Amygdala (tissue), 56 donors: ENCODE measurements at regions not wholly inside any gene's neighbourhood (a gene's known extent, or its start where the extent isn't known, plus 50 kb on each side); places are given as distances from the start of the nearest gene placed in this dataset.

ENCODE experiments used
- DNase-seq, 56 donors: peaks; one replicate each; lab custom pipeline; 2025; lab: John Stamatoyannopoulos, UW

GRCh38 chr13:67776151-67776550, 546.0 kb upstream of the PCDH9 start:
- DNase-seq, result no peak

DNA sequence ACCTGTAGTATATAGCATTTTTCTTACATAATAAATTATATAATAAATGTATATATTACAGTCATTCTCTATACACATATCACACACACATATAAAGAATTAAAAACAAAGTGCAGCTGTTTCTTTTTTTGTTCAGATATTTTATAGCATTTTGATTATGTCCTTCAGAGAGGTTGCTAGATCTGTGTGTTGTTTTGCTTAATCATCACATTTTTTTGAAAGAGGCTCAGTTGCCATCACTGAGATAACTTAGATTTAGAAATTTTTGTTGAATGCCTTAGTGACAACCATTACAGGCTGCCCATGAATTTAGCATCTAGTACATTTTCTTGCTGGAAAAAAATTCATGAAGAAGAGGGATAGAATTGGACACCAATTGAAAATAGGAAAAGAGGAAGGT, 545.2 kb upstream of the PCDH9 start:
- no peak for DNase-seq

GRCh38 chr13:67772807-67773453, 542.8 kb upstream of the PCDH9 start:
- no peak for DNase-seq

DNA sequence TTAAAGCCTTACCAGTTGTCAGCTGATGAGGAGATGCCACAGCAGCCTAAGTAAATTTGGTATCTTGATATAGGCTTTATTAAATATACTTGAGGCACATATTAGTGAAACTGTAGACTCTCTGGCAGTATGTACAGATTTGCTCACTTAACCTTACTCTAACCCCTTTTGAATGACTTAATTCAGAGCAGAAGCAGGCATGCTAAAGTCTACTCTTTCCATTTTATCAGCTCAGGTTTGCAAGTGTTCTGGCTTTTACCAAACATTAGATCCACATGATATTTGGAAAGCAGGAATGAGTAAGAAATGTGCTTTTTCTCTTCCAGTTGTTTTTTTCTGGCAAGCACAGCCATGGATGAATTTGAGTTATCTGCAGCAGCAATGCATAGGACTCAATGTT, 541.0 kb upstream of the PCDH9 start:
- no peak for DNase-seq

- DNase-seq, result no peak
These were observed 539.8 kb upstream of the PCDH9 start for GRCh38 chr13:67769987-67770341.

DNA sequence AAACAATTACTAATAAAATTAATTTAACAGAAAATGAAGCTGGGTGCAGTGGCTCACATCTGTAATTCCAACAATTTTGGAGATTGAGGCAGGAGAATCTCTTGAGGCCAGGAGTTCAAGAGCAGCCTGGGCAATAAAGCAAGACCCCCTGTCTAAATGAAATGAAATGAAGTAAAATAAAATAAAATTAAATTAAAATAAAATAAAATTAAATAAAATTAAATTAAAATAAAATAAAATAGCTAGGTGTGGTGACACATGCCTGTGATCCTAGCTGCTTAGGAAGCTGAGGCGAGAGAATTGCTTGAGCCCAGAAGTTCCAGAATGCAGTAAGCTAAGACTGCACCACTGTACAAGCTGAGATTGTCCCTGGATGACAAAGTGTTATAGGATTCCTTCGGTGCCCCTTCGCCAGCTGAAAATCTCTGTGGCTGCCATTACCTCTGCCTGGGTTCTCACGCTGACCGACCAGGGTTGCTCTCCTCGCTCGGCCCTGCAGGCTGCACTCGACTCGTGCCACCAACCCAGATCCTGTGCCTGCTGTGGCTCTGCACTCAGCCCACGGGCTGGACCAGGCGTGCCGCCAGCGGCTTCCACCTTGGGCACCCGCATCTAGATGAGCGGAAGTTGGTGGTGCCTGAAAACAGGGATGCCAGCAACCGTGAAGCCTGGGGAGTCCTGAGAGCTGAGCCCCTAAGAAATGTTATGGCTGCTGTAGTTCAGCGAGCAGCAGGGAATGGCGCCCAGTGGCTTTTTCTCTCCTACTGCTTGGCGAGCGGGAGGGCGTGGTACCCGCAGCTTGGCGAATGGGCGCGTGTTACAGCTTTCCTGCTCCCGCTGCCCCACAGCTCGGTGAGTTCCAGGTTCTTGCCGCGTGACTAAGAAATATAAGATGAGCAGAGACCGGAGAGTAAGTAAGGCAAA, 539.2 kb upstream of the PCDH9 start:
- DNase-seq, result no peak

GRCh38 chr13:67763984-67764383, 533.8 kb upstream of the PCDH9 start:
- DNase-seq, result no peak

DNA sequence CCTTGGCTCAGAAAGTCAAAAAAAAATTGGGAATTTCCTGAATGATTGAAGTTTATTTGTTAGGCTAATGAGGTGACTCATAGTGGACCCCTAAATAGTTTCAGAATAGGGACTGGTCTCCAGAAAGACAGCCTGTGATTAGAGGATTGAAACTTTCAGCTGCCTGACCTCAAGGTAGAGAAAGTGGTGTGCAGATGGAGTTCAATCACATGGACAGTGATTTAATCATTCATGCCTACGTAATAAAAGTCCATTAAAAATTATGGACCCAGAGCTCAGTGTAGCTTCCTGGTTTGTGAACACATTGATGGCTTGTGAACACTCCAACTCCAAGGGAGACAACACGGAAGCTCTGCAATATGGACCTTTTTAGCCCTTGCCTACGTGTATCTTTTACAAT, 533.2 kb upstream of the PCDH9 start:
- no peak for DNase-seq

DNA sequence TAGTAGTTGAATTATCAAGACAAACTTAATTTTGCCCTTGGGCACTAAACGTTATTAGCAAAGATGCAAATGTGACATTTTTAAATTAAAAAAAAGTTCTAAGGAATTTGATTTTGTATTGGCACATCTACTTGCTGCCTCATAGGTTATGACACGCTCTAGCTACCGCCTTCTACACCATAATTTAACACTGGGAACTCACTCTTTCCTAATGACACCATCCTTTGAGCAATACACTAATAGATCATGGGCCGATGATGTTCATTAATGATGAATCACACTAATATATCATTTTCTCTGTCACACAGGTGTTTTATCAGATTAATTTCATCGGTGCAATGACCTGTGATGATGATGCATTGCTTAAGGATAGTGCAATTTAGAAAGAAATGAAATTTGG, 528.8 kb upstream of the PCDH9 start:
- no peak for DNase-seq

DNA sequence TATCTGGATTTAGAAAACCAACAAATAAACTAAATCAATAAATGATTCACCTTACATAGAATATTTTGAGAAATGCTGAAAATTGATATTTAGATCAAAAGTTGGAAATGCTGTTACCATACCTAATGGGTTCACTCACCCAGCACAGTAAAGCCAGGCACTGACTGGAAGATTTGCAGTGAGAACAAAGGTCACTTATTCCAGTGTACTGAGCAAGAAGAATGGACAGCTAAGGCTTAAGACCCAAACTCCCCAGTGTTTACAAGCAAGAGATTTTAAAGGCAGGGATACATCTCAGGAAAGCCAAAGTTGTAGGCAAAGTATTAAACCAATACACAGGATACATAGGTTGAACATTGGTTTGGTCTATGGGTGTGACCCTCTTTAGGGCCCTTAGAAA, 523.9 kb upstream of the PCDH9 start:
- DNase-seq, result no peak

- DNase-seq, result no peak
These were observed 522.6 kb upstream of the PCDH9 start for GRCh38 chr13:67752759-67753158.

DNA sequence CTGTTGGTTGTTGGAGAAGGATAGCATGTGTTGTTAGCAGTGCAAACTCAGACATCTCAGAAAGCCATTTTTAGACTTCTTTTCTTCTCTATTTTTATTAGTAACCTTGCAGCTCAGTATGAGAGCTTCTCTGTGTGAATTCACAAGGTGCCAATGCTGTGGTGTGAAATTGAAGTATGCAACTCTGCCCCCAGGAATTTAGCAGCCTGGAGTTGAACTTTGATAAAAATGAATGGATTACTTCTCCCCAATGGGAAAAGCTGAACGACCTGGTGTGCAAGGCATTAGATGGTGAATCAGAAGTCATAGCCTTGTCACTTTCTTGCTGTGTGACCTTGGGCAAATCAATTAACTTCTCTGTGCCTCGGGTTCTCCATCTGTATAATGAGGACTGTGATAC, 512.3 kb upstream of the PCDH9 start:
- no peak for DNase-seq

- DNase-seq, result no peak
These were observed 510.9 kb upstream of the PCDH9 start for GRCh38 chr13:67740871-67741535.

GRCh38 chr13:67736646-67737420, 506.7 kb upstream of the PCDH9 start:
- DNase-seq, result peak in 7 of 56 donors; percentile 0 to 39 (median 4)

DNA sequence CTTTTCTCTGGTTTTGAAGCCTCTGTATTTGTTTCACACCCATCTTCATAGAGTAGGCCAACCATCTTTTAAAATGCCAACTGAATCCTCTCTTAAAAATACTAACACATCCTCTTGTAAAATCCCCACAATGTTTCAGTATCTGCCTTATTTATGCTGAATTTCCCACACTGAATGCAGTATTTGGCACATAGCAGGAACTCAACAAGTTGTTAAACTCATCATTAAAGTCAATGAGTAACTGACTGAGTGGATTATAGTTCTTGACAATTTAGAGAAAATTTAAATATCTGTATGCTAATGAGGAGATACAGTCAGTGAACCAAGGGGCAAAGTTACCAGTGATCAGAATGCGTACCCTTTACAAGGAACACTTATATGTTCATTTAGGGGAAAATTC, 505.5 kb upstream of the PCDH9 start:
- no peak for DNase-seq

DNA sequence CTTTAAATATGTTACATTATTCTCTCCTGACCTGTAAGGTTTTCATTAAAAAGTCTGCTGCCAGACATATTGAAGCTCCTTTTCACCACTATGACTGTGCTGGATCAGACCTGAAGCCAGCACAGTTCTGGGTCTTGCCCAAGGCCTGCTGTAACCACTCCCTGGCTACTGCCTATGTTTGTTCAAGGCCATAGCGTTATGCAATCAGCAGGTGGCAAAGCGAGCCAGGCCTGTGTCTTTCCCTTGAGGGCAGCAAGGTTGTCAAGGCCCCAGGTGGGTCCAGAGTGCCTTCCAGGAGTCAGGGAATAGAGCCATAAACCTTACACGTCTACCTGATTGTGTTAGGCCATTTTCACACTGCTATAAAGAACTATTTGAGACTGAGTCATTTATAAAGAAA, 496.8 kb upstream of the PCDH9 start:
- no peak for DNase-seq

DNA sequence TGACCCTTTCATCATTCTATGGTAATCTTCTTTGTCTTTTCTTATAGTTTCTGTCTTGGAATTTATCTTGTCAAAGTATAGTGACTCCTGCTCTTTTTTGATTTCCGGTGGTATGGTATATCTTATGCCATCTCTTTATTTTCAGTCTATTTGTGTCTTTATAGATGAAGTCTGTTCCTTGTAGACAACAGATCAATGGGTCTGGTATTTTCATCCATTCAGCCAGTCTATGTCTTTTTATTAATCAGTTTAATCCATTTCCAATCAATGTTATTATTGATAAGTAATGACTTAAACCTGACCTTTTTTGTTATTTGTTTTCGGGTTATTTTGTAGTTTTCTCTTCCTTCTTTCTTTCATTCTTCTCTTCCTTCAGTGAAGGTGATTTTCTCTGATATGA, 495.9 kb upstream of the PCDH9 start:
- no peak for DNase-seq

GRCh38 chr13:67713571-67713970, 483.4 kb upstream of the PCDH9 start:
- no peak for DNase-seq

DNA sequence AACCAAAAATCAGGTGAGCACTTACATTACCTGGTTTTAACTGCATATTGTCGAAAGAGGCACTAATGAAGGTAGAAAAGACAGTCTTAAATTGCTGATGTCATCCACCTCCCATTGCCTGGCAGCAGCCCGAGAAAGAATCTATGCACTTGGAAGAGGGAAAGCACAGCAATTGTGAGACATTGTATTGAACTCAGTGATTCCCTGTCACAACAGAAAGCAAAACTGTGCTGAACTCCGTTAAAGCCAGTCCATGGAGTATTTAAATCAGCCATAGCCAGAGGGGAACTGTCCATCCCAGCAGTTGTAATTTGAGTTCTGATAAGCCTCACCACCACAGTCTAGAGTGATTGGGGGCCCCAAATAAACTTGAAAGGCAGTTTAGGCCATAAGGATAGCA, 466.6 kb upstream of the PCDH9 start:
- DNase-seq, result no peak

DNA sequence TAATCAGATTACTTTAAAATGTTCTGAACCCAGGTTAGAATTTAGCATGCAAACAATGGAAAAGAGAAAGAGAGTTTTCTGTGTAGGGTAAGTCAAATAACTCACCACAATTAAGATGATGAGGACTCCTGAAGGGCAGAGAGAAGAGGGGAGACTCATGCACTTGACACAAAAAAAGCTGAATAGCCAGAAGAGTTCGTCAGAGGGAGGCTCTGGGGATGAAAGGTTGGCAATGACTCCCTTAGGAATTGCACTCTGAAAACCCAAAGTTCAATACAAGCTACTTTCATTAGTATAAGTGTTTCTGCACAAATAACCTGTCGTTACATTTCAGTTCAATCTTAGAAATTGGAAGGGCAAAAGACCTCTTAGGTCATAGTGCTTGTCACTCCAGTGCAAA, 434.4 kb upstream of the PCDH9 start:
- DNase-seq, result no peak

DNA sequence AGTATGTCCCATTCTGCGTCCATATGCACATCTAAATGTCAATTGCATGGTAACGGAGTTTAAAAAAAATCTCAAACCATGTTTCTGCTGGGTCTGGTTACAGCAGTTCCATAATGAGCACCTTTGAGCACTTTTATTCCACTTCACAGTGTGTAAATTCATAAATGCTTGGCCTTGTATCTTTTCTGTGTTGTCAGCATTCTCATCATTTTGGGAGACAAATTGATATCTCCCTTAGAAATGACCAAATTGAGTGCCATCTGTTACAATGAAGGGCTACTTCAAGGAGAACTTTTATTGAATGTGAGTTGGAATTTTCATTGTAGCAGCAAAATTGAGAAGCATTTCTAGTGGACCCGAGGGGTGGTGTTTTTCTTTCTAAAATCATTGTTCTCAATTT, 432.9 kb upstream of the PCDH9 start:
- no peak for DNase-seq
